Lung (tissue), 11 donors: ENCODE measurements at regions not wholly inside any gene's neighbourhood (a gene's known extent, or its start where the extent isn't known, plus 50 kb on each side); places are given as distances from the start of the nearest gene placed in this dataset.

Source experiments
- ATAC-seq: fragments of 200-7000 bp; cut with Tn5 transposase; one replicate; pipeline ENCODE4 v1.9.1; 2020; ENCODE audit warnings: moderate number of reproducible peaks; ENCODE audit not compliant: insufficient read depth, low FRiP score
- DNase-seq, 3 donors: peaks; one replicate each; pipeline ENCODE4 v3.0.0-alpha.2; 2013 to 2017
- H3K27ac ChIP-seq, 2 donors: one replicate each; pipeline ENCODE4 v1.5.1; 2013; ENCODE audit warnings: mild to moderate bottlenecking in 2 of 2, moderate library complexity in 2 of 2, control low read depth in 1 of 2, inconsistent platforms in 1 of 2, low read depth in 1 of 2, low read length in 1 of 2
- H3K27me3 ChIP-seq, 3 donors: one replicate each; pipeline ENCODE4 v1.5.1; 2013; ENCODE audit warnings: low read length in 2 of 3; ENCODE audit not compliant: control insufficient read depth in 3 of 3, insufficient read depth in 3 of 3
- H3K36me3 ChIP-seq, 4 donors: one replicate each; pipeline ENCODE4 v1.5.1; 2013; ENCODE audit warnings: low read length in 4 of 4, mild to moderate bottlenecking in 1 of 4, moderate library complexity in 1 of 4; ENCODE audit not compliant: control insufficient read depth in 4 of 4, insufficient read depth in 4 of 4
- H3K4me1 ChIP-seq, 5 donors: one replicate each; pipeline ENCODE4 v1.5.1; 2013; ENCODE audit warnings: low read length in 5 of 5, mild to moderate bottlenecking in 2 of 5, moderate library complexity in 1 of 5; ENCODE audit not compliant: control insufficient read depth in 5 of 5, insufficient read depth in 5 of 5
- H3K4me3 ChIP-seq: one replicate; pipeline ENCODE4 v1.5.1; 2013; ENCODE audit warnings: mild to moderate bottlenecking, control low read depth, moderate library complexity
- H3K9ac ChIP-seq, 2 donors: one replicate each; pipeline ENCODE4 v1.5.1; 2013; ENCODE audit warnings: low read length in 2 of 2, control low read depth in 1 of 2; ENCODE audit not compliant: insufficient read depth in 1 of 2
- H3K9me3 ChIP-seq, 4 donors: one replicate each; pipeline ENCODE4 v1.5.1; 2013; ENCODE audit warnings: low read length in 3 of 4, mild to moderate bottlenecking in 1 of 4, moderate library complexity in 1 of 4; ENCODE audit not compliant: control insufficient read depth in 4 of 4, insufficient read depth in 3 of 4
- WGBS, 2 donors: extraction: QIAGEN DNeasy Blood & Tissue Kit; methylation state at CpG; one replicate each; pipeline ENCODE4 v1.1.7; 2013; 5-methylcytosine and 5-hydroxymethylcytosine counted together
- TF ChIP-seq, protein P1 (sequence below): IDR thresholded peaks from 2 replicates; pipeline ENCODE4 v1.5.1; 2012; ENCODE audit warnings: mild to moderate bottlenecking; ENCODE audit errors: control extremely low read depth, extremely low read depth
- donor health status: control.
- donor health status: control.
- donor health status: Bipolar disorder and iron deficiency.
- donor health status: healthy.
- donor health status: DM: yes; HTN: yes; CAD: no.

- Histone ChIP-seq H3K9me3 (peaks cover 0 to 3% (median 0%) of the 10 kb centered on the region in 4 donors), H3K4me1 (no peaks in the 10 kb centered on the region), H3K4me3 (no peak overlapping the region), H3K36me3 (no peaks in the 10 kb centered on the region), H3K9ac (no peak overlapping the region), H3K27me3 (no peaks in the 10 kb centered on the region), H3K27ac (no peak overlapping the region)
- ATAC-seq (no peak), DNase-seq (peak in 2 of 3 donors; percentile 51 to 68)
- TF ChIP-seq, protein P1, sequence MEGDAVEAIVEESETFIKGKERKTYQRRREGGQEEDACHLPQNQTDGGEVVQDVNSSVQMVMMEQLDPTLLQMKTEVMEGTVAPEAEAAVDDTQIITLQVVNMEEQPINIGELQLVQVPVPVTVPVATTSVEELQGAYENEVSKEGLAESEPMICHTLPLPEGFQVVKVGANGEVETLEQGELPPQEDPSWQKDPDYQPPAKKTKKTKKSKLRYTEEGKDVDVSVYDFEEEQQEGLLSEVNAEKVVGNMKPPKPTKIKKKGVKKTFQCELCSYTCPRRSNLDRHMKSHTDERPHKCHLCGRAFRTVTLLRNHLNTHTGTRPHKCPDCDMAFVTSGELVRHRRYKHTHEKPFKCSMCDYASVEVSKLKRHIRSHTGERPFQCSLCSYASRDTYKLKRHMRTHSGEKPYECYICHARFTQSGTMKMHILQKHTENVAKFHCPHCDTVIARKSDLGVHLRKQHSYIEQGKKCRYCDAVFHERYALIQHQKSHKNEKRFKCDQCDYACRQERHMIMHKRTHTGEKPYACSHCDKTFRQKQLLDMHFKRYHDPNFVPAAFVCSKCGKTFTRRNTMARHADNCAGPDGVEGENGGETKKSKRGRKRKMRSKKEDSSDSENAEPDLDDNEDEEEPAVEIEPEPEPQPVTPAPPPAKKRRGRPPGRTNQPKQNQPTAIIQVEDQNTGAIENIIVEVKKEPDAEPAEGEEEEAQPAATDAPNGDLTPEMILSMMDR, result no peak
- WGBS, 2 donors, result 61 to 71% methylated on average over 4 of the region's 4 CpGs
Measured at GRCh38 chr18:72246076-72246475, 298.1 kb downstream of the CBLN2 start.

DNA sequence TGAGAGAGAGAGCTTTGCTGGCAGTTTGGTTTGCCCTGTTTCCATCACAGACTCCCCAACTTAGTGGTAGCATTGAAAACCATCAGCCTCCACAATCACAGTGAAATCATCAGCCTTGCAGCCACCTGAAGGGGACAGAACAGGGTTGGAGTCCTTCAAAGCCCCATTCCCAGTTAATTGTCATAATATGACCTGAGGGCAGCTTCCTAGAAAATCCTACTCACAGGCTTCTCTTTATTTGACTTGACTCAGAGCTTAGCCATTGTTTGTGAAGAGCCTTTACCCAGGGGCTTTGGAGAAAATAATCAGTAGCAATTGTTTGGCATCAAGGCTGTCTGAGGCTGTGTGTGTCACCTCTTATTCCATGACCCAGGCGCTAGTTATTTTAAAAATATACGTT lies 308.7 kb downstream of the CBLN2 start:
- Histone ChIP-seq H3K27me3 (no peaks in the 10 kb centered on the region), H3K9me3 (no peaks in the 10 kb centered on the region), H3K4me1 (no peaks in the 10 kb centered on the region), H3K36me3 (no peaks in the 10 kb centered on the region), H3K4me3 (no peak overlapping the region), H3K27ac (no peak overlapping the region), H3K9ac (no peak overlapping the region)
- no peak for DNase-seq
- ATAC-seq, result no peak
- WGBS, 2 donors, result 76 to 83% methylated on average over 2 of the region's 2 CpGs
- TF ChIP-seq, protein P1, result no peak

DNA sequence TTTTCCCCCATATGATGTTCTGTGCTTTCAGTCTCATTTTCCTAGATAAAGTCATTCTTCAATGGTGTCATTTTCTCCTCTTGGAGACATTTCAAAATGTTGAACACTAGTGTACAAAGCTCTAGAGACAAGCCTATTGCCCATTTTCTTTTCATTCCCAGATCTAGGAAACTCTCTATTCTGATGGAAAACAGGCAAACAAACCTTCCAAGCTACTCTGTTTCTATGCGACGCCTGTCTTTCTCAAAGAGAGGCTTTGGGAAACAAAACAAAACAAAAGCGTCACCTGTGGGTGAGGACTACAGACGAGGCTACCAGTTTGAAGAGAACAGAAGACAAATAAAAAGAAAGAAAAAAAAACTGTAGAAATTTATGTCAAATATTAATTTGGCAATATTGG lies 311.0 kb downstream of the CBLN2 start:
- TF ChIP-seq, protein P1, result no peak
- Histone ChIP-seq H3K36me3 (no peaks in the 10 kb centered on the region), H3K9me3 (no peaks in the 10 kb centered on the region), H3K4me3 (no peak overlapping the region), H3K9ac (no peak overlapping the region), H3K27me3 (no peaks in the 10 kb centered on the region), H3K27ac (no peak overlapping the region), H3K4me1 (no peaks in the 10 kb centered on the region)
- no peak for ATAC-seq
- DNase-seq, result no peak
- 60 to 66% methylated on average over 4 of the region's 4 CpGs for WGBS, 2 donors

GRCh38 chr18:72232644-72233043 lies 311.5 kb downstream of the CBLN2 start:
- DNase-seq, result no peak
- Histone ChIP-seq H3K9me3 (no peaks in the 10 kb centered on the region), H3K4me3 (no peak overlapping the region), H3K9ac (no peak overlapping the region), H3K27ac (no peak overlapping the region), H3K36me3 (no peaks in the 10 kb centered on the region), H3K27me3 (no peaks in the 10 kb centered on the region), H3K4me1 (no peaks in the 10 kb centered on the region)
- no peak for ATAC-seq
- TF ChIP-seq, protein P1, result no peak
- WGBS, 2 donors, result 70 to 82% methylated on average over 3 of the region's 3 CpGs
